GM12878 (cell line): ENCODE measurements at regions not wholly inside any gene's neighbourhood (a gene's known extent, or its start where the extent isn't known, plus 50 kb on each side); places are given as distances from the start of the nearest gene placed in this dataset.

ENCODE experiments used
- ATAC-seq: fragments of 200-7000 bp; cut with Tn5 transposase; 3 replicates; pipeline ENCODE4 v1.9.1; 2020; ENCODE audit warnings: mild to moderate bottlenecking, moderate library complexity
- BruUV-seq: library from RNA; stranded (reverse); fragments of 400-500 nt; replicated peaks from 2 replicates; lab custom pipeline; 2021; lab: Mats Ljungman, UMichigan
- CTCF ChIA-PET: fragments of 300-600 bp; sonication (Branson Sonifier 250); formaldehyde crosslinking; extraction: SDS; loops from one replicate; lab custom pipeline; 2021; ENCODE audit warnings: inconsistent platforms; lab: Yijun Ruan, JAX
- POLR2A ChIA-PET: fragments of 350-600 bp; formaldehyde crosslinking; extraction: SDS; loops from one replicate; lab custom pipeline; 2021; ENCODE audit warnings: inconsistent platforms; lab: Charles Lee
- RAD21 ChIA-PET: fragments of 300-600 bp; sonication (Branson Sonifier 250); formaldehyde crosslinking; loops from one replicate; lab custom pipeline; 2023; ENCODE audit warnings: antibody characterized with exemption; ENCODE audit not compliant: unreplicated experiment; lab: Charles Lee
- SMC1A ChIA-PET: fragments of 300-600 bp; sonication (Branson Sonifier 250); formaldehyde crosslinking; loops from one replicate; lab custom pipeline; 2023; ENCODE audit not compliant: unreplicated experiment, uncharacterized antibody; lab: Charles Lee
- DNase-seq: peaks from one replicate; pipeline ENCODE4 v3.0.0-alpha.2; 2011; ENCODE audit warnings: low read depth, low spot score
- FAIRE-seq: peaks from 3 replicates; lab custom pipeline; 2011; peaks lifted over from hg19 to GRCh38; lab: Jason Lieb, UNC
- H2AFZ ChIP-seq: 2 replicates; pipeline ENCODE4 v1.6.0; 2011; ENCODE audit warnings: low read depth, low read length, control low read depth; ENCODE audit not compliant: control insufficient read depth
- H3K27ac ChIP-seq: 2 replicates; pipeline ENCODE4 v1.5.1; 2011; ENCODE audit warnings: control low read depth; ENCODE audit not compliant: control insufficient read depth, insufficient read depth
- H3K27me3 ChIP-seq, 2 experiments: replicated peaks in 1 of 2; 2 replicates each; pipeline versions ENCODE4 v1.6.0 to v1.6.1; 2011; ENCODE audit warnings: low read length in 1 of 2; ENCODE audit not compliant: control insufficient read depth in 2 of 2, insufficient read depth in 2 of 2
- H3K36me3 ChIP-seq, 2 experiments: 2 replicates each; pipeline ENCODE4 v1.5.1; 2011; ENCODE audit warnings: low read length in 1 of 2; ENCODE audit not compliant: control insufficient read depth in 2 of 2, insufficient read depth in 2 of 2
- H3K4me1 ChIP-seq: 2 replicates; pipeline ENCODE4 v1.6.1; 2011; ENCODE audit warnings: mild to moderate bottlenecking, low read length, moderate library complexity, mixed read lengths; ENCODE audit not compliant: control insufficient read depth, insufficient read depth
- H3K4me2 ChIP-seq: 2 replicates; pipeline ENCODE4 v1.6.0; 2011; ENCODE audit warnings: control low read depth; ENCODE audit not compliant: control insufficient read depth, insufficient read depth
- H3K4me3 ChIP-seq: fragments of 200-600 bp; sonication (generic); 2 replicates; pipeline ENCODE4 v1.5.1; 2016
- H3K79me2 ChIP-seq: 2 replicates; pipeline ENCODE4 v1.6.0; 2011; ENCODE audit warnings: low read length; ENCODE audit not compliant: control insufficient read depth, insufficient read depth
- H3K9ac ChIP-seq: 2 replicates; pipeline ENCODE4 v1.8.0; 2011; ENCODE audit warnings: low read length, control low read depth, mixed read lengths; ENCODE audit not compliant: control insufficient read depth, insufficient read depth
- H3K9me3 ChIP-seq: replicated peaks from 3 replicates; pipeline ENCODE4 v1.5.1; 2011; ENCODE audit warnings: mild to moderate bottlenecking, low read length; ENCODE audit not compliant: control insufficient read depth, insufficient read depth
- H4K20me1 ChIP-seq: 2 replicates; pipeline ENCODE4 v1.6.0; 2011; ENCODE audit not compliant: control insufficient read depth, insufficient read depth
- EED ChIP-seq: sonication (generic); IDR thresholded peaks from 2 replicates; pipeline ENCODE4 v1.6.1; 2016; ENCODE audit warnings: antibody characterized with exemption, low read depth
- NR2F1 ChIP-seq: fragments of 450-650 bp; conservative IDR thresholded peaks from 2 replicates; pipeline ENCODE4 v1.6.1; 2017; ENCODE audit warnings: mild to moderate bottlenecking
- PAX5 ChIP-seq: IDR thresholded peaks from 2 replicates; pipeline ENCODE4 v1.6.1; 2011; ENCODE audit warnings: low read depth, low read length, borderline replicate concordance
- SIN3A ChIP-seq: IDR thresholded peaks from 2 replicates; pipeline ENCODE4 v1.6.1; 2012; ENCODE audit warnings: low read depth, low read length, improper control_type of control experiment
- SREBF2 ChIP-seq: IDR thresholded peaks from 2 replicates; pipeline ENCODE4 v1.6.1; 2012; ENCODE audit warnings: mild to moderate bottlenecking, low read length
- SUPT20H ChIP-seq: IDR thresholded peaks from 2 replicates; pipeline ENCODE4 v1.6.1; 2011; ENCODE audit warnings: low read depth, mild to moderate bottlenecking, low read length, moderate library complexity, borderline replicate concordance; ENCODE audit not compliant: control insufficient read depth
- ZZZ3 ChIP-seq: IDR thresholded peaks from 2 replicates; pipeline ENCODE4 v1.6.1; 2011; ENCODE audit warnings: low read depth; ENCODE audit not compliant: control insufficient read depth, insufficient read length
- WGBS: methylation state at CpG from one replicate; pipeline ENCODE4 v1.1.6; 2016; ENCODE audit warnings: low lambda C conversion rate; ENCODE audit not compliant: insufficient replicate concordance, insufficient coverage; ENCODE audit errors: missing lambda C conversion rate; 5-methylcytosine and 5-hydroxymethylcytosine counted together
- in situ Hi-C: fragments of 300-500 bp; cut with MboI; formaldehyde crosslinking; loops from 9 replicates; pipeline ENCODE4 v1.14.3; 2018; ENCODE audit warnings: mixed read lengths
- intact Hi-C: fragments of 100-400 bp; cut with micrococcal nuclease; formaldehyde crosslinking; loops from one replicate; pipeline ENCODE4 v1.14.2; 2022; ENCODE audit not compliant: unreplicated experiment
- TF ChIP-seq, protein P1 (sequence below): IDR thresholded peaks from 2 replicates; pipeline ENCODE4 v1.6.1; 2012; ENCODE audit warnings: improper control_type of control experiment, low read depth, low read length; ENCODE audit not compliant: insufficient replicate concordance
- TF ChIP-seq, protein P2 (sequence below): fragments of 150-350 bp; IDR thresholded peaks from 2 replicates; pipeline ENCODE4 v1.6.1; 2016; ENCODE audit warnings: low read depth, low read length

GRCh38 chr7:11297126-11297625 lies 323.5 kb downstream of the PHF14 start:
- no peak overlapping the region for H3K27ac ChIP-seq
- ChIA-PET POLR2A (no interaction called here), SMC1A (no interaction called here)

More at GRCh38 chr7:11297126-11297625, 323.5 kb downstream of the PHF14 start:
- Histone ChIP-seq H3K4me3 (no peak overlapping the region), H2AFZ (no peak overlapping the region), H3K36me3 (no peaks in the 10 kb centered on the region), H4K20me1 (no peaks in the 10 kb centered on the region), H3K79me2 (no peaks in the 10 kb centered on the region), H3K4me2 (no peak overlapping the region), H3K9ac (no peak overlapping the region), H3K27me3 (no peaks in the 10 kb centered on the region), H3K9me3 (no peaks in the 10 kb centered on the region), H3K4me1 (no peaks in the 10 kb centered on the region)
- no TSS peak for BruUV-seq
- in situ Hi-C loops (no loop called here), intact Hi-C loops (no loop called here)
- TF ChIP-seq SREBF2, result no peak
- no peak for TF ChIP-seq ZZZ3
- TF ChIP-seq, protein P1, sequence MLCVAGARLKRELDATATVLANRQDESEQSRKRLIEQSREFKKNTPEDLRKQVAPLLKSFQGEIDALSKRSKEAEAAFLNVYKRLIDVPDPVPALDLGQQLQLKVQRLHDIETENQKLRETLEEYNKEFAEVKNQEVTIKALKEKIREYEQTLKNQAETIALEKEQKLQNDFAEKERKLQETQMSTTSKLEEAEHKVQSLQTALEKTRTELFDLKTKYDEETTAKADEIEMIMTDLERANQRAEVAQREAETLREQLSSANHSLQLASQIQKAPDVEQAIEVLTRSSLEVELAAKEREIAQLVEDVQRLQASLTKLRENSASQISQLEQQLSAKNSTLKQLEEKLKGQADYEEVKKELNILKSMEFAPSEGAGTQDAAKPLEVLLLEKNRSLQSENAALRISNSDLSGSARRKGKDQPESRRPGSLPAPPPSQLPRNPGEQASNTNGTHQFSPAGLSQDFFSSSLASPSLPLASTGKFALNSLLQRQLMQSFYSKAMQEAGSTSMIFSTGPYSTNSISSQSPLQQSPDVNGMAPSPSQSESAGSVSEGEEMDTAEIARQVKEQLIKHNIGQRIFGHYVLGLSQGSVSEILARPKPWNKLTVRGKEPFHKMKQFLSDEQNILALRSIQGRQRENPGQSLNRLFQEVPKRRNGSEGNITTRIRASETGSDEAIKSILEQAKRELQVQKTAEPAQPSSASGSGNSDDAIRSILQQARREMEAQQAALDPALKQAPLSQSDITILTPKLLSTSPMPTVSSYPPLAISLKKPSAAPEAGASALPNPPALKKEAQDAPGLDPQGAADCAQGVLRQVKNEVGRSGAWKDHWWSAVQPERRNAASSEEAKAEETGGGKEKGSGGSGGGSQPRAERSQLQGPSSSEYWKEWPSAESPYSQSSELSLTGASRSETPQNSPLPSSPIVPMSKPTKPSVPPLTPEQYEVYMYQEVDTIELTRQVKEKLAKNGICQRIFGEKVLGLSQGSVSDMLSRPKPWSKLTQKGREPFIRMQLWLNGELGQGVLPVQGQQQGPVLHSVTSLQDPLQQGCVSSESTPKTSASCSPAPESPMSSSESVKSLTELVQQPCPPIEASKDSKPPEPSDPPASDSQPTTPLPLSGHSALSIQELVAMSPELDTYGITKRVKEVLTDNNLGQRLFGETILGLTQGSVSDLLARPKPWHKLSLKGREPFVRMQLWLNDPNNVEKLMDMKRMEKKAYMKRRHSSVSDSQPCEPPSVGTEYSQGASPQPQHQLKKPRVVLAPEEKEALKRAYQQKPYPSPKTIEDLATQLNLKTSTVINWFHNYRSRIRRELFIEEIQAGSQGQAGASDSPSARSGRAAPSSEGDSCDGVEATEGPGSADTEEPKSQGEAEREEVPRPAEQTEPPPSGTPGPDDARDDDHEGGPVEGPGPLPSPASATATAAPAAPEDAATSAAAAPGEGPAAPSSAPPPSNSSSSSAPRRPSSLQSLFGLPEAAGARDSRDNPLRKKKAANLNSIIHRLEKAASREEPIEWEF, result no peak
- no peak for TF ChIP-seq EED
- no peak for TF ChIP-seq SUPT20H
- no peak for TF ChIP-seq PAX5
- TF ChIP-seq, protein P2, sequence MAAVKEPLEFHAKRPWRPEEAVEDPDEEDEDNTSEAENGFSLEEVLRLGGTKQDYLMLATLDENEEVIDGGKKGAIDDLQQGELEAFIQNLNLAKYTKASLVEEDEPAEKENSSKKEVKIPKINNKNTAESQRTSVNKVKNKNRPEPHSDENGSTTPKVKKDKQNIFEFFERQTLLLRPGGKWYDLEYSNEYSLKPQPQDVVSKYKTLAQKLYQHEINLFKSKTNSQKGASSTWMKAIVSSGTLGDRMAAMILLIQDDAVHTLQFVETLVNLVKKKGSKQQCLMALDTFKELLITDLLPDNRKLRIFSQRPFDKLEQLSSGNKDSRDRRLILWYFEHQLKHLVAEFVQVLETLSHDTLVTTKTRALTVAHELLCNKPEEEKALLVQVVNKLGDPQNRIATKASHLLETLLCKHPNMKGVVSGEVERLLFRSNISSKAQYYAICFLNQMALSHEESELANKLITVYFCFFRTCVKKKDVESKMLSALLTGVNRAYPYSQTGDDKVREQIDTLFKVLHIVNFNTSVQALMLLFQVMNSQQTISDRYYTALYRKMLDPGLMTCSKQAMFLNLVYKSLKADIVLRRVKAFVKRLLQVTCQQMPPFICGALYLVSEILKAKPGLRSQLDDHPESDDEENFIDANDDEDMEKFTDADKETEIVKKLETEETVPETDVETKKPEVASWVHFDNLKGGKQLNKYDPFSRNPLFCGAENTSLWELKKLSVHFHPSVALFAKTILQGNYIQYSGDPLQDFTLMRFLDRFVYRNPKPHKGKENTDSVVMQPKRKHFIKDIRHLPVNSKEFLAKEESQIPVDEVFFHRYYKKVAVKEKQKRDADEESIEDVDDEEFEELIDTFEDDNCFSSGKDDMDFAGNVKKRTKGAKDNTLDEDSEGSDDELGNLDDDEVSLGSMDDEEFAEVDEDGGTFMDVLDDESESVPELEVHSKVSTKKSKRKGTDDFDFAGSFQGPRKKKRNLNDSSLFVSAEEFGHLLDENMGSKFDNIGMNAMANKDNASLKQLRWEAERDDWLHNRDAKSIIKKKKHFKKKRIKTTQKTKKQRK, result no peak
- TF ChIP-seq NR2F1, result no peak
- TF ChIP-seq SIN3A, result no peak
- WGBS, result 37% methylated on average over 5 of the region's 5 CpGs
- RAD21 ChIA-PET, result no interaction called here
- DNase-seq (no peak), ATAC-seq (no peak), FAIRE-seq (no peak)
- CTCF ChIA-PET, result no interaction called here
